Loucy (cell line): ENCODE measurements at regions not wholly inside any gene's neighbourhood (a gene's known extent, or its start where the extent isn't known, plus 50 kb on each side); places are given as distances from the start of the nearest gene placed in this dataset.

Experiments used
- CTCF ChIP-seq: fragments of 200-600 bp; sonication (generic); conservative IDR thresholded peaks from 2 replicates; pipeline ENCODE4 v1.5.1; 2014; ENCODE audit warnings: mild to moderate bottlenecking, antibody characterized with exemption, low read length
- EZH2phosphoT487 ChIP-seq: fragments of 200-600 bp; IDR thresholded peaks from 2 replicates; pipeline ENCODE4 v1.6.1; 2018; ENCODE audit warnings: antibody characterized with exemption, mild to moderate bottlenecking, moderate library complexity, borderline replicate concordance

- TF ChIP-seq CTCF (no peak), EZH2phosphoT487 (no peak)
Observed at GRCh38 chr18:55163550-55163949, 204.3 kb upstream of the CCDC68 start.
